Uterus (tissue), 3 donors: ENCODE measurements at regions not wholly inside any gene's neighbourhood (a gene's known extent, or its start where the extent isn't known, plus 50 kb on each side); places are given as distances from the start of the nearest gene placed in this dataset.

ENCODE experiments used
- DNase-seq, 2 donors: peaks; one replicate each; pipeline ENCODE4 v3.0.0-alpha.2; 2019 to 2020
- H3K27ac ChIP-seq, 2 donors: fragments of 200-600 bp; sonication (generic); 1 replicate in 1 of 2; 2 replicates in 1 of 2; pipeline ENCODE4 v1.5.1; 2016 to 2018
- H3K27me3 ChIP-seq, 2 donors: fragments of 200-600 bp; sonication (generic); one replicate each; pipeline ENCODE4 v1.5.1; 2018 to 2019; ENCODE audit warnings: control low read depth in 1 of 2
- H3K36me3 ChIP-seq, 2 donors: fragments of 200-600 bp; sonication (generic); one replicate each; pipeline ENCODE4 v1.5.1; 2019; ENCODE audit warnings: control low read depth in 1 of 2
- H3K4me1 ChIP-seq, 2 donors: fragments of 200-600 bp; sonication (generic); one replicate each; pipeline ENCODE4 v1.5.1; 2018 to 2019; ENCODE audit warnings: control low read depth in 1 of 2
- H3K4me3 ChIP-seq, 2 donors: fragments of 200-600 bp; sonication (generic); 1 replicate in 1 of 2; 2 replicates in 1 of 2; pipeline ENCODE4 v1.5.1; 2018 to 2019; ENCODE audit warnings: mild to moderate bottlenecking in 1 of 2
- H3K9me3 ChIP-seq, 2 donors: fragments of 200-600 bp; sonication (generic); one replicate each; pipeline ENCODE4 v1.5.1; 2019; ENCODE audit warnings: control low read depth in 1 of 2
- CTCF ChIP-seq, 4 experiments: fragments of 200-600 bp in 2 of 4; fragments of 450-650 bp in 2 of 4; sonication (generic) in 2 of 4; IDR thresholded peaks; one replicate each; pipeline ENCODE4 v1.5.1; 2016 to 2019; ENCODE audit warnings: antibody characterized with exemption in 4 of 4, mild to moderate bottlenecking in 2 of 4, moderate library complexity in 1 of 4
- POLR2A ChIP-seq, 2 donors: fragments of 450-650 bp; IDR thresholded peaks; one replicate each; pipeline ENCODE4 v1.6.1; 2016; ENCODE audit warnings: antibody characterized with exemption in 2 of 2, mild to moderate bottlenecking in 1 of 2, moderate library complexity in 1 of 2
- intact Hi-C: fragments of 100-400 bp; cut with DNase I; formaldehyde crosslinking; loops from one replicate; pipeline ENCODE4 v1.15.1; 2023; ENCODE audit warnings: low total_unique reads
- donor health status: DM: yes; HTN: yes; CAD: no.

- Histone ChIP-seq H3K36me3 (no peaks in the 10 kb centered on the region), H3K4me1 (no peaks in the 10 kb centered on the region), H3K9me3 (no peaks in the 10 kb centered on the region), H3K27me3 (no peaks in the 10 kb centered on the region), H3K4me3 (no peak overlapping the region), H3K27ac (no peak overlapping the region)
- no peak for TF ChIP-seq POLR2A (IDR thresholded peaks at IDR 0.05)
- no peak for TF ChIP-seq CTCF (IDR thresholded peaks at IDR 0.05)
- DNase-seq: no peak
- intact Hi-C loops: no loop called here
Observed at GRCh38 chr4:170256807-170257206, 167.1 kb upstream of the AADAT start.

- intact Hi-C loops: no loop called here
- Histone ChIP-seq H3K27ac (no peak overlapping the region), H3K36me3 (no peaks in the 10 kb centered on the region), H3K4me1 (no peaks in the 10 kb centered on the region), H3K27me3 (no peaks in the 10 kb centered on the region), H3K4me3 (no peak overlapping the region), H3K9me3 (no peaks in the 10 kb centered on the region)
- DNase-seq: no peak
- TF ChIP-seq POLR2A (IDR thresholded peaks at IDR 0.05): no peak
- TF ChIP-seq CTCF (IDR thresholded peaks at IDR 0.05): no peak
Observed at GRCh38 chr4:170248576-170248975, 158.8 kb upstream of the AADAT start.

GRCh38 chr4:170248029-170248428 lies 158.3 kb upstream of the AADAT start:
- intact Hi-C loops: no loop called here
- no peaks in the 10 kb centered on the region for H3K9me3 ChIP-seq
- H3K36me3 ChIP-seq: no peaks in the 10 kb centered on the region
- H3K27me3 ChIP-seq: no peaks in the 10 kb centered on the region
- H3K4me3 ChIP-seq: no peak overlapping the region
- TF ChIP-seq CTCF (IDR thresholded peaks at IDR 0.05) (no peak), POLR2A (IDR thresholded peaks at IDR 0.05) (no peak)
- no peak for DNase-seq
- H3K4me1 ChIP-seq: no peaks in the 10 kb centered on the region
- no peak overlapping the region for H3K27ac ChIP-seq

- Histone ChIP-seq H3K9me3 (no peaks in the 10 kb centered on the region), H3K27me3 (no peaks in the 10 kb centered on the region), H3K4me1 (no peaks in the 10 kb centered on the region), H3K27ac (no peak overlapping the region), H3K4me3 (no peak overlapping the region), H3K36me3 (no peaks in the 10 kb centered on the region)
- intact Hi-C loops: no loop called here
- no peak for TF ChIP-seq CTCF (IDR thresholded peaks at IDR 0.05)
- TF ChIP-seq POLR2A (IDR thresholded peaks at IDR 0.05): no peak
- DNase-seq: no peak
Observed at GRCh38 chr4:170247596-170247995, 157.8 kb upstream of the AADAT start.

- TF ChIP-seq CTCF (IDR thresholded peaks at IDR 0.05): no peak
- TF ChIP-seq POLR2A (IDR thresholded peaks at IDR 0.05): no peak
- no peak overlapping the region for H3K4me3 ChIP-seq
- no peak for DNase-seq
- no peaks in the 10 kb centered on the region for H3K9me3 ChIP-seq
- no peak overlapping the region for H3K27ac ChIP-seq
- no peaks in the 10 kb centered on the region for H3K27me3 ChIP-seq
- intact Hi-C loops: no loop called here
- no peaks in the 10 kb centered on the region for H3K36me3 ChIP-seq
- no peaks in the 10 kb centered on the region for H3K4me1 ChIP-seq
Observed at GRCh38 chr4:170243662-170244288, 154.0 kb upstream of the AADAT start.
